A204.1 (cell line): ENCODE measurements at regions not wholly inside any gene's neighbourhood (a gene's known extent, or its start where the extent isn't known, plus 50 kb on each side); places are given as distances from the start of the nearest gene placed in this dataset.
A peak's percentile ranks its signal among the peaks of the same experiment; 100 is the strongest.

ENCODE experiments used
- FAIRE-seq: peaks from 2 replicates; lab custom pipeline; 2012; peaks lifted over from hg19 to GRCh38; lab: Jason Lieb, UNC

DNA sequence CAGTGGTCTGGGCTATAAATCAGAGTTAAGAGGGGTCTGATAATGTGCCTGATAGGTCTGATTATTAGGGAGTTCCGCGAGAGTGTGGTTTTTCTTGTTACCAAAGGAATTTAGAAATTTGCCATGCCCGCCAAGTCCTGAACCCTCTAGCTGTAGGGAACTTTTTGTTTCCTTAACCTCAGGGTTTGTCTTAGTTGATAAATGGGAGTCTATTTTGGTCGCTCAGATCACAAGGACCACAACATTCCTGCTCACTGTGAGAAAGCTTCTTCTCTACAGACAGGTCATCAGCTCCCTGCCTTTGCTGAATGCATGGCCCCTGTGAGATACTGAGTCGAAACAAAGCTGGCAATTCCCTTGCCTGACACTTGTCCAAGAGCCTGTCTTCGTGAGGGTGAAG, 497.8 kb downstream of the HS3ST4 start:
- FAIRE-seq, result no peak

DNA sequence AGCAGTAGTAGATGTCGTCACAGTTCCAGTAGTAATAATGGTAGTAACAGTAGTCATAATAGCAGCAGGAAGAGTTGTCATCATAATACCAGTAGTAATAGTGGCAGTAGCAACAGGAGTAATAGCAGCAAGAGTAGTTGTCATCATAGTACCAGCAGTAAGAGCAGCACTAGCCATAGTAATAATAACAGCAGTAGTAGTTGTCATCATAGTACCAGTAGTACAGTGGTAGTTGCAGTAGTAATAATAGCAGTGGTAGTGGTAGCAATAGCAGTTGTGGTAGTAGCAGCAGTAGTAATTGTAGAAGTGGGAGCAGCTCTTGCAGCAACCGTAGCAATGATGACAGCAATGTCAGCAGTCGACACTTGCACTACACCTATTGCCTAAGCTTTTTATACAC, 502.8 kb downstream of the HS3ST4 start:
- FAIRE-seq, result no peak

DNA sequence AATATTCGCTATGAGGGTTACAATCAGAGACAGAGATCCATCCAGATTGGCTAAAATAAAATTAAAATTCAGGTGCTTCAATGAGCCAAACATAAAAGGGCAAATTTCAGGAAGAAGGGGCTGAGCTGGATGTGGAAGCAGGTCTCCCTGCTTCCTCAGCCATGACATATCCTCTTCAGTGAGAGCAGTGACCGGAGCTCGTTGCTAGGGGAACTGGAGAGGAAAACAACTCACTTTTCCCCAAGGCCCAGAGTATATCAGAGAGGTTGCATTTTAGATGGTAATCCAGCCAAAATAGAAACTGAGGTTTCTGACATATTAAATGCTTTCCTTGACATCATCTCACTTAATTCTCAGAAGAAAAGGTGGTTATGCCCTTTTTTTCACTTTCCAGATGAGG, 503.5 kb downstream of the HS3ST4 start:
- FAIRE-seq, result no peak

DNA sequence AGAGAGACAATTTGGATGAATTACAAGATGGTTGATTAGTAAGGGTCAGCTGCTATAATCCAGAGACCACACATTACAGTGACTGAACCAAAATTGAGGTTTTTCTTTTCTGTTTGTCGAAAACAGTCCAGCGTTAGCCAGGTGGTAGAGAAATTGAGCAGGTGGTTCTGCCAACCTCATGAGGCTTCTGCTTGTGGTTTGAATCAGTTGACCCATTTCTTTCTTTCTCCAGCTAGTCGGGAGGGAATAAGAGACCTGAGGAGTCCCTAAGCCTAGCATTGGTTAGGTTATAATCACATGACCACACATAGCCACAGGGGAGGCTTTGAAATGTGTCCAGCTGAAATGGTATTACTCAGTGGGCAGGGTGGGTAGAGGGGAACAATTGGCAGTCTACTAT, 504.6 kb downstream of the HS3ST4 start:
- FAIRE-seq, result no peak

DNA sequence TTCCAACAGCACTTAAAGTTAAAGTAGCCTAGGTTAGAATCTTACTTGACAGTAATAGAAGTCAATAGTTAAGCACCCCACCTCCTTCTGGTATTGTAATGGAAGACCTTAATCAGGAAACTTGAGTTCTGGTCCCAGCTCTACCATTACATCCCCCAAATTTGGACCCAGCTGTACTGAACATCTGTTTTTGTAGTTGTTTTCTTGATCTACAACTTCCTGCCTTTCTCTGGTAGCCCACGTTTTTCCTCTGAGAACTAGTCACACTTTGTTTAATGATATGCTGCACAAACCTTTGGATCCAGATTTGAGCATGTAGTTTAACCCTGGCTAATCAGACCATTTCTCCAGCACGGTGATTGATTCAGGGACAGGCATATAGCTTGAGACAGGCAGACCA, 505.0 kb downstream of the HS3ST4 start:
- FAIRE-seq, result no peak

DNA sequence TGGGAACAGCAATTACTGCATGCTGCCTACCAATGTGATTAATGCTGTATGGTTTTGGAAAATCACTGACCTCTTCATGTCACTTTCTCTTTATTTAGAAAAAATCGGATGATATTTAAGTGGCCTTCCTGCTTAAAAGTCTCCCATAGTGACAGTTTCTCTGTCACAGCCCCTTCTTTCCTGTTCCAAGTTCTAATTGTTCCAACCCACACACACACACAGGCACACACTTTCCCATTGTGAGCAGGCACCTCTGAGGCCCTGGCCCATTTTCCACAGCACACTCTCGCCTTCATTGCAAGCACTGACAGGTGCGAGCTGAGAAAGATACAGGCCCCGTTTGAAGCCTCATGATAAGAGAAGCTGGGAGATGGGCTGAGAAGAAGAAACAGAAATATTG, 505.9 kb downstream of the HS3ST4 start:
- no peak for FAIRE-seq

DNA sequence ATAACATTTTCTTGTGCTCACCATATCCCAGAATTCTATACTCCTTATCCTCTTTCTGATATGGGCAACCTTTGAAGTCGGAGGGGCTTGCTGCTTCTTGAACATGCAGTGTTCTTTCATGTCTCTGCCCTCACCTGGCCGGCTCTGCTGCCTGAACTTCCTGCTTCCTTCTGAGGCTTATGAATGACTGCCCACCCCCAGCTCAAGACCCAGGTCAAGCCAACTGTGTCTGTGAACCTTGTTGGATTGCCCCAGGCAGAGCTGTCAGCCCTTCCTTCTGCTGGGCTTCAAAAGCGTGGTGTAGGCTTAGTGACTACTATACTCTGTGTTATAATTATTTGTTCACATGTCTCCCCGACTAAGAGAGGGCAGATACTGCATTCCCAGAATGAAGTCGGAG, 506.5 kb downstream of the HS3ST4 start:
- FAIRE-seq, result no peak

DNA sequence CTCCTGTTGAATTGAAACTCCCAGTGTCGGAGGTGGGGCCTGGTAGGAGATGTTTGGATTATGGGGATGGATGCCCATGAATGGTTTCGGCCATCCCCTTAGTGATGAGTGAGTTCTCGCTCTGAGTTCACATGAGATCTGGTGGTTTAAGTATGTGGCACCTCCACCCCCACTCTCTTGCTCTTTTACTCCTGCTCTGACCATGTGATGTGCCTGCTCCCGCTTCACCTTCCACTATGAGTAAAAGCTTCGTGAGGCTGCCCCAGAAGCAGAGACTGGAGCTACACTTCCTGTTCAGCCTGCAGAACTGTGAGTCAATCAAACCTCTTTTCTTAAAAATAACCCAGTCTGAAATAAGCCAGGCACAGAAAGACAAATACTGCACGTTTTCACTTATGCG, 512.4 kb downstream of the HS3ST4 start:
- FAIRE-seq, result no peak

DNA sequence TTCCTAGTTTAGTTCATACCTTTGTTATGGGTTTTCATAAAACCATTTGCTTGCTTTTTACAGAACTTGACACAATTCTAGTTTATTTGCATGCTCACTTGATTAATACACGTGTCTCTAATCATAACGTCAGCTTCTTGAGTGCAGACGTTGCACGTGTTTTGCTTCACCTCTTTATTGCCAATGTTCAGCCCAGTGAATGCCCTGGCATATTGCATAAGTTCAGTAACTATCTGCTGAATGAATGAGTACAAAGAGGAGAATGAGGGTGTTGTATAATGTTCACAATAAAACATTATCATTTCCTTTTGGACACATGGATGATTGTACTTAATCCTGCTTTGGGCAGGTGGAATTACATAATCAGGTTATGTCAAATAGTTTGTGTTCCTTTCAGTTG, 519.8 kb downstream of the HS3ST4 start:
- no peak for FAIRE-seq

DNA sequence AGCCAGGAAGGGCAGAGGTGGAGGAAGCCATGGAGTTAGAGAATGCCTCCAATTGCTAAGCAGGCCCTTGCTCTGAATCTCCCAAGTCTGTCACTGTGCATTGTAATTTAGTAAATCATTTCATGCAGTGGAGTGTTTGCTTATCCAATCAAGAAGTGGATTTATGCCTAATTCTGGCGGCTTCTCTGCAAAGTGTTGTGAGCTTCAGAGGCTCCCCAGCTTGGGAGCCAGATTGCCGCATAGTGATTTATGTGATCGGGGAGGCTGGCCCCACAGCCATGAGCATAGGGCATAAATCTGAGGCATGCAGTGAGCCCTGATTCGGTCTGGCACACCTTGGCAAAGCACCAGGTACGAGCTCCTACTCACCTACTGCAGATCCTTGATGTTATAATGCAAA, 520.8 kb downstream of the HS3ST4 start:
- no peak for FAIRE-seq

DNA sequence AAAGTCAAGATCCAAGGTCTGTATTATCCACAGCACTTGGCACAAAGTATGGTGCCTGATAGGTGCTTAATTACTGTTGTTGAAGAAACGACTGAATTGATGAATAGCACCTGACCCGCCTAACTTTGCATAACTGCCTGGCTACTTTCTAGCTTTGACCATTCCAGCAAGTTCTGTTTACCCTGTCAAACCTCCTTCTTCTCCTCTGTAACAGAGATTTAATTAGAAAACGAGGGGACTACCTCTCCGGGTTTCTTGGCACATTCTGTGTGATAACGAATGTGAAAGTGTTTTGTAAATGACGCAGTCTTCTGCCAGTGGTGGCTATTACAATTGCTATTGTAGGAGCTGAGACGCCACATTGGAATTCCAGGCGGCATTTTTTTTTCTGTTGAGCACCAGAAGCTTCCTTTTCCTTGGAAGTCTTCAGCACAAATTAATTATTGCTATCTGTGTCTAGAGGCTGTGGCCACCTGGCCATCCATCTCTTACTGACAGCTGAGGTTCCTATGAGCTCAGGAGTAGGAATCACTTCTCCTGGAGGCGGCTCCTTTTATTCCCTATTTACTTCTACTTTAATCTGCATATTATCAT, 522.9 kb downstream of the HS3ST4 start:
- no peak for FAIRE-seq

DNA sequence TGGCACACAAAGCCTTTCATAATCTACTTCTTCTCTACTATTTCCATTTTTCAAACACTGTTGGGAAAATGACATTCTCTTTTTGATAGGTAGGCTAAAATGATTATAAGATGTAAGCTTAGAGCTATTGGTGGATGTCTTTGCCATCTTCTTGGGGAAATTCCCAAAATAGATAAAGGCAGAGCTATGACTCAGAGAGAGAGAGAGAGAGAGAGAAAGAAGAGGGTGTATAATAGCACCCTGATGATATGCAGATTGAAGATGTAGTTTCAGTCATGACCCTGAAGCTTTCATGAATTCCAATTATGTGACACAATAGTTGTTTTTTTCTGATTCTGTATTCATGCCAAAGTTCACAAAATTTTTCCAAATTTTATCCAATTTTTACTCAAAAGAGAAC, 529.1 kb downstream of the HS3ST4 start:
- no peak for FAIRE-seq

DNA sequence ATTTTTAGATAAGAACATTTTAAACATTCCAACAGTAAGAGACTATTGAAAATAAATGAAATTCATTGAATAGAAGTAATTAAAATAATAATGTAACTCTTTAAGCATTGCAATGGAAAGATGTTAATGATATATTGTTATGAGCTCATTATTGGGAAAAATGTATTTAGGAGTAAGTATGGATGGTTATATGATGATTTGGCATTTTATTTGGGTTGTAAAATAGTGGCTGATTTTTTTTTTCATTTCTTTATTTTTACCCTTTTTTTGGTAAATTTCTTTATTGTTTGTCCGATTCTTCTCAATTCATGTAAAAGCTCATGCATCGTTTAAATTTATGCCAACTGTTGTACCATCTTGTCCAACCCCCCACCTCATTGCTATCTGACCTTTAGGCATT, 539.9 kb downstream of the HS3ST4 start:
- FAIRE-seq, result peak; percentile 85

DNA sequence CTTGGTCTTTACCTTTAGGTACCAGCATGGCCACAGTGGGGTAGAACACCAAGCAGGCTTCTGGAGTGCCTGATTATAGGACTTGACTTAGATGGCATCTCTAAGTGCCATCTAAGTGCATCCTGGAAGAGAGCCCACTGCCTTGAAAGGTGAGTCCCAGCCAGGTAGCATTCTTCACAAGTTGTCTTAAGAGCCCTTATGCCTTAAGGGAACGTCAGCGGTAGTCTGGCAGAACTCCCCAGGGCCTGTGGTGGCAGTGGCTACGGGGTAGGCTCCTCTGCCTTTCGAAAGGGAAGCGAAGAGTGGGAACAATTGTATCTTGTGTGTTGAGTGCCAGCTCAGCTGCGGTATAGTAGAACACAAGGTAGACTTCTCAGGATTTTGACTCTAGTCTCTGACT, 549.0 kb downstream of the HS3ST4 start:
- no peak for FAIRE-seq

DNA sequence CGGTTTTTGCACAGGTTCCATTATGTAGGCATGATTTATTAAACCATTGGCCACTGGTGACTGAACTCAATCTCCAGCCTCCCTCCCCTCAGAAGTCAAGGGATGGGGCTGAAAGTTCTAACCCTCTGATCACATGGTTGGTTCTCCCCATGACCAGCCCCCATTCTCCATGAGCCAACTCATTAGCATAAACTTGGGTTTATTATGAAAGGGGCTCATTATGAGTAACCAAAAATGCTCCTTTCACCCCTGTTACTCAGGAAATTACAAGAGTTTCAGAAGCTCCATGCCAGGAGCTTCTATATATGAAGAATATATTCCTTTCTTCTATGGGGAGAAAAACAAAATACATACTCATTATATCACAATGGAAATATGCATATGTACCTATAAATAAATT, 555.3 kb downstream of the HS3ST4 start:
- no peak for FAIRE-seq

DNA sequence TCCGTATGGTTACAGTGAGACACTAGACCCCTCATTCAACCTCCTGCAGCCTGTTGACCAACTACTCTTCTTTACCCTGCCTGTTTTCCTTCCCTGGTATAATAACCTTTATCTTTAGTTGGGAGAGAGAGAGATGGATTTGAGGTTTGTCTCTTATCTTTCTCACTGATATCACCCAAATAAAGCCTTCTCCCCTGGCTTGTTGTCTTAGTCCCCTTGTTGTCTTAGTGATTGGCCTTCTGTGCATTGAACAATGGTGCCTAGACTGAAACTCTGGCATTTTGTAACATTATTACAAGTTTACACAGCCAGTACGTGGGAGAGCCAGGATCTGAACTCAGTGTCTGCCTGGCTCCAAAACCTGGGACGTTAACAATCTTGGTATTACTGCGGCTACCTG, 560.8 kb downstream of the HS3ST4 start:
- no peak for FAIRE-seq

DNA sequence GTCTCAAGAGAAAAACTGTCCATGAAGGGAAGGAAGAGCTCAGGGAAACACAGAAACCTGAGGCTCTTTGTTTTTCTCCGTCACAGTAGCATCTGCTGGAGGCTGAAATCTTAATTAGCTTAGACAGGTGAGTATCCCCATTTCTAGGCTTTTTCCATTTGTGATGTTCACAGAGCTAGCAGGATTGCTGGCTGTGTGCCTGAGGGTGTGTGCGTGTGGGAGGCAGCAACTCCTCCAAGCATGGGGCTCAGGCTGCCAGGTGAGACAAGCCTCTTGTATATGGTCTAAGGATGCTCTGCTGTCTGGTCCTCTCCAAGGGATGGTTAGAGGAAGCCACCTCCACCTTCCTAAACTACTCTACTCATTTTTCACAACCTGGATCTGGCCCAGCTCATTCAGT, 569.9 kb downstream of the HS3ST4 start:
- FAIRE-seq, result no peak

DNA sequence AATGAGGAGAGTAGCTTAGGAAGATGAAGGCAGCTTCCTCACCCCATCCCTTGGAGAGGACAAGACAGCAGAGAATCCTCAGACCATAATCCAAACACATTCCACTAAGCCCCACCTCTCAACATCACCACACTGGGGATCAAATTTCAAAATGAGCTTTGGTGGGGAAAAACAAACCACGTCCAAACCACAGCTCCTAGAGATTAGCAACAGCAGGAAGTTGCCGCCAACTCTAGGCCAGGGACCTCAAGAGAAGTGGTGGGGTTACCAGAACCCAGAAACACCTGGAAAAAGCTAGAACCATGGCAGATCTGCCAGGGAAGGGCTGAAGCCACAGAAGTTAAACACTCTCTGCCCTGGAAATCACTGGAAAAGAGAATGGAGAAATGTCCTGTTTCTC, 571.6 kb downstream of the HS3ST4 start:
- no peak for FAIRE-seq

DNA sequence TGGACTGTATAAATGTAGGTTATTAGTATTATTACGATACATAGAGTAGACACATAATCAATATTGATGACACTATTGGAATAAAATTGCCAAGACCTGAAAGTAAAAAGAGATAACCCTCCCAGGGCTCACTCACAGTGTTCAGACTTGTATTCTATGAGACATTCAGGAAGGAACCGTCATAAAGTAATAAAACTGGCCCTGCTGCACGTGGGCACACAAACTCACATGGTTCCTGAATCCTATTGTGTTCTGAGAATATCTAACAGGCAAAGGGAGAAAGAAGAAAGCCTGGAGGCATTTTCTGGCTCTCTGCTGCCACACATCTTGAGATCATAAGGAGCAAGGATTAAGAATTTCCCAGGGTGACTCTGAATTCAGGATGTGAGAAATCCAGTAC, 575.9 kb downstream of the HS3ST4 start:
- FAIRE-seq, result no peak

DNA sequence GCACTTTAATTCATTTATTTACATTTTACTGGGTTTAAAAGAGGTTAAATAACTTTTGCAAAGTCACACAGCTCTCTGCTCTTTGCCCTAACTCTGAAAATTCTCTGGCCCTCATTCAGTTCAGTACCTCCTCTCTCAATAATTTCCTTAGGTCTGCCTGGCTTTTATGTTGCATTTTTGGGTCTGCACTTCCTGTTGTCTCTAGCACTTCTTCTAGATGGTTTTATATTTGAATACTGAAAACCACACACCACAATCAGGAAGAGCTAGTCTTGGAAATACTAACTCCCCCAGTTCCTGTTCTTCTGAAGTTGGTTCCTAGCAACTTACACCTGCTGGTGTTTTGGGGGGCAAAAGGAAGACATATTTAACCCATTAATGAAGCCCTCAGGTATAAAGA, 577.9 kb downstream of the HS3ST4 start:
- no peak for FAIRE-seq

DNA sequence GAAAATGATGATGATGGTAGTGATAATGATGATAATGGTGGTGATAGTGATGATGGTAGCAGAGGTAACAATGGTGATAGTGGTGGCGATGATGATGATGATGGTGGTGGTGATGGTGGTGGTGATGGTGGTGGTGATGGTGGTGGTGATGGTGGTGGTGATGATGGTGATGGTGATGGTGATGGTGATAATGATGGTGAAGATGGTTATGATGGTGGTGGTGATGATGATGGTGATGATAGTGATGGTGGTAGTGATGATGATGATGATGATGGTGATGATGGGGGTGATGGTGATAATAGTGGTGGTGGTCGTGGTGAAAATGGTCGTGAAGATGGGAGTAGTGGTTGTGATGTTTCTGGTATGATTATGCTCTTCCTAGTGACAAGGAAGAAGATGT, 581.8 kb downstream of the HS3ST4 start:
- FAIRE-seq, result no peak

DNA sequence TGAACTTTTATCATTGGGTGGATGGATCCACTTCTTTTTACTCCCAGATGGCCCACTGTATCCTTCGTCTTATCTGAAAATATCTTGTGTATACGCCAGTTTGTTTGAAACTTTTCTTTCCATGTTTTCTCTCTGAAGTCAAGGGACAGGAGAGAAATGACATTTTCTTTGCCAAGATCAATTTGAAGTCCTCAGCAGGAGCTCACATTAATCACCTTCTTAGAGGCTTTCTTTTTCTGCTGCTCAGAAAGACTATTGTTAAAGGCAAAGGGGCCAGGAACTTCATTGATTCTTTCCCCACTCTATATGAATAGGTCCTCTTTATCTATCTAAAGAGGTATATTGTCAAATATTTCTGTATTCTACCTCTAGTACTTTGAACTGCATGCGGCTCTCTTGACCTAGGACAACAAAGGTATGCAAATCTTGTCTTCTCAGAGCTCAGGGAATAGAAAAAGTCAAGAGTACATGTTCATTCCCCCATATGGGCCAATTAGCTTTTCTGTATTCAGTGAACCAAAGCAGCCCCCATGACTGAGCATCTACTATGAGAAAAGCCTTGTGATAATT, 583.3 kb downstream of the HS3ST4 start:
- FAIRE-seq, result no peak

DNA sequence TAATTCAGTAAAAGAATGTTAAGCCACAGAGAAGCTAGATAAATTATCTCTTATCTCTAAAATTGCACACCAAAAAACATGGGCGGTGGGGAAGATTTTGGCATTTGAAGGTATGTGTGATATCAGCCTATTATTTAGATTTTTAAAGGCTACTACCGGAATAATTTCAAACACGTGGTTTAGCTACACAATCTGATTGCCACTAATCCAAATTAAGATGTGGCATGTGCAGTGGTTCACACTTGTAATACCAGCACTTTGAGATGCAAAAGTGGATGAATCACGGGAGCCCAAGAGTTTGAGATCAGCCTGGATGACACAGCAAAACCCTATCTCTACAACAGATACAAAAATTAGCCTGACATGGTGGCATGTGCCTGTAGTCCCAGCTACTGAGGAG, 584.5 kb downstream of the HS3ST4 start:
- FAIRE-seq, result no peak

DNA sequence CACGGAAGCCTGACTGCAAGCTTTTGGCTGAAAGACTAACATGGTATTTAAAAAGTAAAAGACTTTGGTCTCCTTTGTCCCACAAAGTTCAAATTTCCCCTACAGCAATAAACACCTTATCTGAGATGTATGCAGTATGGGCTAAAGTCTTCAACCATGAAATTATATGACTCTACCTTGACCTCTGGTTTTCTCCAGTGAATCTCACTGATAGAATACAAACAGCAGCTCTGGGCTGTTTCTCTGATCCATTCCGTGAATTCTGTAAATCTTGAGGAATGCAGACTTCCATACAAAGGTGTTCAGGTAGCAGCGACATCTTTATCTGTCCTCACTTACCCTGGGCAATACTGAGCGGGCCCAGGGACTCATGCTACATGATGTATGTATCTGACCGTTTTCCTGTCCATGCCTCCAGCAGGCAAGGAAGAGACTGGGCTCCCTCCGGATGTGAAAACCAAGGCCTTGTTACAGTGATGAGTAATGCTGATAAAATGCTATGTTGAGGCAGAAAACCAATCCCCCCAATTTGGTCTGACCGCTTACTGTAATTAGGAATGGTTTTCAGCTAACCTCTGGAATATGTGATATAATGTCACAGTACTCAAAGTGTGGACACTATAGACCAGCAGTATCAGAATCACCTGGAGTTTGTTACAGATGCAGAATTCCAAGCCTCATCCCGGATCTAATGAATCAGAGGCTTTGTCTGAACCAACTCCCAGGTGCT, 589.8 kb downstream of the HS3ST4 start:
- no peak for FAIRE-seq
